ENCODE measurements at regions not wholly inside any gene's neighbourhood (a gene's known extent, or its start where the extent isn't known, plus 50 kb on each side); places are given as distances from the start of the nearest gene placed in this dataset.

DNA sequence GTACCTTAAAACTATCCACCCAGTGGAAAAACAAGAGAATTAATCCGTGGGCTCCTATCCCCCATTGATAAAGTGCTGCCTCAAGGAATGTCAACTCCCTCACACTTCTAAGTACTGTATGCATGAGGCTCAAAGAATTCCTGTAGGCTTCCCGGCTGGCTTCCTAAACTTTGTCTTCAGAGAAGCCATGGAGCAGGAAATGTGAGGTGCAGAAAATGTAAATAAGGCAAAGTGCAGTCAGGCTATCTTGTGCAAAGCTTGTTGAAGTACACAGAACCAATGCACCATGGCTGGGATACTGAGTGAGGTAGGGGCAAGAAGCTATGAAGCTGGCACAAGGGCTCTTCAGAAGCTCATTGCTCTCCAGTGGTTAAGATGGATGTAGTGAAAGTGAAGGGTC is 611.0 kb downstream of the FSCB start (continued):
- TF ChIP-seq PHB2 (IDR thresholded peaks at IDR 0.05; ENCODE audit: partially characterized antibody) (no peak), MED1 (CRISPR knock-in tag; IDR thresholded peaks at IDR 0.05) (peak; percentile 46; the same call in 1 of the 2 replicates), ZNF672 (CRISPR knock-in tag; IDR thresholded peaks at IDR 0.05) (no peak), HDAC2 (CRISPR knock-in tag; IDR thresholded peaks at IDR 0.05) (0 out of 2 replicates have a peak, but pooled peaks have one; percentile 50), ZNF263 (CRISPR knock-in tag; IDR thresholded peaks at IDR 0.05) (no peak), ISL2 (CRISPR knock-in tag; IDR thresholded peaks at IDR 0.05) (no peak)
- TF ChIP-seq, protein P1, sequence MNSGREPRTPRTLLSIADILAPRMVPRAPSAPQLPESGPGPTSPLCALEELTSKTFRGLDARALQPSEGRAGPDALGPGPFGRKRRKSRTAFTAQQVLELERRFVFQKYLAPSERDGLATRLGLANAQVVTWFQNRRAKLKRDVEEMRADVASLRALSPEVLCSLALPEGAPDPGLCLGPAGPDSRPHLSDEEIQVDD (CRISPR knock-in tag; IDR thresholded peaks at IDR 0.05; ENCODE audit: borderline replicate concordance) = no peak
- TF ChIP-seq, protein P2, sequence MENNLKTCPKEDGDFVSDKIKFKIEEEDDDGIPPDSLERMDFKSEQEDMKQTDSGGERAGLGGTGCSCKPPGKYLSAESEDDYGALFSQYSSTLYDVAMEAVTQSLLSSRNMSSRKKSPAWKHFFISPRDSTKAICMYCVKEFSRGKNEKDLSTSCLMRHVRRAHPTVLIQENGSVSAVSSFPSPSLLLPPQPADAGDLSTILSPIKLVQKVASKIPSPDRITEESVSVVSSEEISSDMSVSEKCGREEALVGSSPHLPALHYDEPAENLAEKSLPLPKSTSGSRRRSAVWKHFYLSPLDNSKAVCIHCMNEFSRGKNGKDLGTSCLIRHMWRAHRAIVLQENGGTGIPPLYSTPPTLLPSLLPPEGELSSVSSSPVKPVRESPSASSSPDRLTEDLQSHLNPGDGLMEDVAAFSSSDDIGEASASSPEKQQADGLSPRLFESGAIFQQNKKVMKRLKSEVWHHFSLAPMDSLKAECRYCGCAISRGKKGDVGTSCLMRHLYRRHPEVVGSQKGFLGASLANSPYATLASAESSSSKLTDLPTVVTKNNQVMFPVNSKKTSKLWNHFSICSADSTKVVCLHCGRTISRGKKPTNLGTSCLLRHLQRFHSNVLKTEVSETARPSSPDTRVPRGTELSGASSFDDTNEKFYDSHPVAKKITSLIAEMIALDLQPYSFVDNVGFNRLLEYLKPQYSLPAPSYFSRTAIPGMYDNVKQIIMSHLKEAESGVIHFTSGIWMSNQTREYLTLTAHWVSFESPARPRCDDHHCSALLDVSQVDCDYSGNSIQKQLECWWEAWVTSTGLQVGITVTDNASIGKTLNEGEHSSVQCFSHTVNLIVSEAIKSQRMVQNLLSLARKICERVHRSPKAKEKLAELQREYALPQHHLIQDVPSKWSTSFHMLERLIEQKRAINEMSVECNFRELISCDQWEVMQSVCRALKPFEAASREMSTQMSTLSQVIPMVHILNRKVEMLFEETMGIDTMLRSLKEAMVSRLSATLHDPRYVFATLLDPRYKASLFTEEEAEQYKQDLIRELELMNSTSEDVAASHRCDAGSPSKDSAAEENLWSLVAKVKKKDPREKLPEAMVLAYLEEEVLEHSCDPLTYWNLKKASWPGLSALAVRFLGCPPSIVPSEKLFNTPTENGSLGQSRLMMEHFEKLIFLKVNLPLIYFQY (CRISPR knock-in tag; IDR thresholded peaks at IDR 0.05; ENCODE audit: borderline replicate concordance) = no peak
- TF ChIP-seq, protein P3, sequence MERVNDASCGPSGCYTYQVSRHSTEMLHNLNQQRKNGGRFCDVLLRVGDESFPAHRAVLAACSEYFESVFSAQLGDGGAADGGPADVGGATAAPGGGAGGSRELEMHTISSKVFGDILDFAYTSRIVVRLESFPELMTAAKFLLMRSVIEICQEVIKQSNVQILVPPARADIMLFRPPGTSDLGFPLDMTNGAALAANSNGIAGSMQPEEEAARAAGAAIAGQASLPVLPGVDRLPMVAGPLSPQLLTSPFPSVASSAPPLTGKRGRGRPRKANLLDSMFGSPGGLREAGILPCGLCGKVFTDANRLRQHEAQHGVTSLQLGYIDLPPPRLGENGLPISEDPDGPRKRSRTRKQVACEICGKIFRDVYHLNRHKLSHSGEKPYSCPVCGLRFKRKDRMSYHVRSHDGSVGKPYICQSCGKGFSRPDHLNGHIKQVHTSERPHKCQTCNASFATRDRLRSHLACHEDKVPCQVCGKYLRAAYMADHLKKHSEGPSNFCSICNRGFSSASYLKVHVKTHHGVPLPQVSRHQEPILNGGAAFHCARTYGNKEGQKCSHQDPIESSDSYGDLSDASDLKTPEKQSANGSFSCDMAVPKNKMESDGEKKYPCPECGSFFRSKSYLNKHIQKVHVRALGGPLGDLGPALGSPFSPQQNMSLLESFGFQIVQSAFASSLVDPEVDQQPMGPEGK (CRISPR knock-in tag; IDR thresholded peaks at IDR 0.05) = no peak
- TF ChIP-seq, protein P4, sequence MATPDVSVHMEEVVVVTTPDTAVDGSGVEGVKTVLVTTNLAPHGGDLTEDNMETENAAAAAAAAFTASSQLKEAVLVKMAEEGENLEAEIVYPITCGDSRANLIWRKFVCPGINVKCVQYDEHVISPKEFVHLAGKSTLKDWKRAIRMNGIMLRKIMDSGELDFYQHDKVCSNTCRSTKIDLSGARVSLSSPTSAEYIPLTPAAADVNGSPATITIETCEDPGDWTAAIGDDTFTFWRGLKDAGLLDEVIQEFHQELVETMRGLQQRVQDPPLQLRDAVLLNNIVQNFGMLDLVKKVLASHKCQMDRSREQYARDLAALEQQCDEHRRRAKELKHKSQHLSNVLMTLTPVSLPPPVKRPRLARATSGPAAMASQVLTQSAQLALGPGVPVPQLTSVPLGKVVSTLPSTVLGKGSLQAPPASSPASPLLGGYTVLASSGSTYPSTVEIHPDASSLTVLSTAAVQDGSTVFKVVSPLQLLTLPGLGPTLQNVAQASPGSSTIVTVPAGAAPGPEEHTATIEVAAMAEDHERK (CRISPR knock-in tag; IDR thresholded peaks at IDR 0.05; ENCODE audit: low read depth) = no peak
- TF ChIP-seq, protein P5, sequence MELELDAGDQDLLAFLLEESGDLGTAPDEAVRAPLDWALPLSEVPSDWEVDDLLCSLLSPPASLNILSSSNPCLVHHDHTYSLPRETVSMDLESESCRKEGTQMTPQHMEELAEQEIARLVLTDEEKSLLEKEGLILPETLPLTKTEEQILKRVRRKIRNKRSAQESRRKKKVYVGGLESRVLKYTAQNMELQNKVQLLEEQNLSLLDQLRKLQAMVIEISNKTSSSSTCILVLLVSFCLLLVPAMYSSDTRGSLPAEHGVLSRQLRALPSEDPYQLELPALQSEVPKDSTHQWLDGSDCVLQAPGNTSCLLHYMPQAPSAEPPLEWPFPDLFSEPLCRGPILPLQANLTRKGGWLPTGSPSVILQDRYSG (CRISPR knock-in tag; IDR thresholded peaks at IDR 0.05) = no peak
- TF ChIP-seq, protein P6, sequence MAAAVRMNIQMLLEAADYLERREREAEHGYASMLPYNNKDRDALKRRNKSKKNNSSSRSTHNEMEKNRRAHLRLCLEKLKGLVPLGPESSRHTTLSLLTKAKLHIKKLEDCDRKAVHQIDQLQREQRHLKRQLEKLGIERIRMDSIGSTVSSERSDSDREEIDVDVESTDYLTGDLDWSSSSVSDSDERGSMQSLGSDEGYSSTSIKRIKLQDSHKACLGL (CRISPR knock-in tag; IDR thresholded peaks at IDR 0.05) = no peak
